ENCODE measurements at regions not wholly inside any gene's neighbourhood (a gene's known extent, or its start where the extent isn't known, plus 50 kb on each side); places are given as distances from the start of the nearest gene placed in this dataset.

DNA sequence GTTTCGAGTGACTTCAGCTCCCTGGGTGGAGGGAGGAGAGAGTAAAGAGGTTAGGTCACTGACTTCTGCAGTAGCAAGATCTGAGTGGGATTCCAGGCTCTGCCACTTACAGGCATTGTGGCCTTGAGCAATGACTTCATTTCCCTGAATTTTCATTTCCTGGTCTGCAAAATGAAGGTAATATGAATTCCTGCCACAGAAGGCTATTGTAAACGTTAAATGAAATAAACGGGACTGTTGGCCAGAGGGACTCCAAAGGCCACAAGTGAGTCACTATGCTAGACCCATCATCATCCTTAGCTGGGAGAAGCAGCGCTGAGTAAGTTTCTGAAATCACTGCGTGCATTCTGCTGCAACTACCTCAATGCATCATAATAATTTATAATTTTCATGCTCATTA lies 807.8 kb downstream of the AACS start:
- H3K27me3 Mint-ChIP-seq = no peaks in the 10 kb centered on the region
- TF ChIP-seq CTCF (IDR thresholded peaks at IDR 0.05) = no peak
- no peaks in the 10 kb centered on the region for H3K4me1 Mint-ChIP-seq (ENCODE audit: low read depth)
- no peak overlapping the region for H3K27ac Mint-ChIP-seq
- H3K4me3 Mint-ChIP-seq = no peak overlapping the region
- ChIA-PET POLR2A (no interaction called here), CTCF (no interaction called here)
- no peak for ATAC-seq
- no peaks in the 10 kb centered on the region for H3K36me3 Mint-ChIP-seq (ENCODE audit: low read depth)
- no peak for DNase-seq
- intact Hi-C loops (cut with micrococcal nuclease) = no loop called here
- peaks cover 3% of the 10 kb centered on the region for H3K9me3 Mint-ChIP-seq

- no peak overlapping the region for H3K27ac Mint-ChIP-seq
- no peak for TF ChIP-seq CTCF (IDR thresholded peaks at IDR 0.05)
- H3K4me3 Mint-ChIP-seq = no peak overlapping the region
- no peaks in the 10 kb centered on the region for H3K27me3 Mint-ChIP-seq
- H3K36me3 Mint-ChIP-seq (ENCODE audit: low read depth) = no peaks in the 10 kb centered on the region
- POLR2A ChIA-PET = no interaction called here
- peaks cover 5% of the 10 kb centered on the region for H3K9me3 Mint-ChIP-seq
- DNase-seq = no peak
- intact Hi-C loops (cut with micrococcal nuclease) = no loop called here
- CTCF ChIA-PET = no interaction called here
- no peaks in the 10 kb centered on the region for H3K4me1 Mint-ChIP-seq (ENCODE audit: low read depth)
- no peak for ATAC-seq
Observed at GRCh38 chr12:125878483-125878882, 813.2 kb downstream of the AACS start.

- CTCF ChIA-PET = no interaction called here
- Mint-ChIP-seq H3K4me1 (ENCODE audit: low read depth) (no peaks in the 10 kb centered on the region), H3K27me3 (no peaks in the 10 kb centered on the region), H3K27ac (no peak overlapping the region), H3K36me3 (ENCODE audit: low read depth) (no peaks in the 10 kb centered on the region), H3K9me3 (peaks cover 3% of the 10 kb centered on the region), H3K4me3 (no peak overlapping the region)
- no peak for DNase-seq
- no peak for TF ChIP-seq CTCF (IDR thresholded peaks at IDR 0.05)
- ATAC-seq = no peak
- intact Hi-C loops (cut with micrococcal nuclease) = no loop called here
- POLR2A ChIA-PET = no interaction called here
Observed at GRCh38 chr12:125882141-125882540, 816.9 kb downstream of the AACS start.

DNA sequence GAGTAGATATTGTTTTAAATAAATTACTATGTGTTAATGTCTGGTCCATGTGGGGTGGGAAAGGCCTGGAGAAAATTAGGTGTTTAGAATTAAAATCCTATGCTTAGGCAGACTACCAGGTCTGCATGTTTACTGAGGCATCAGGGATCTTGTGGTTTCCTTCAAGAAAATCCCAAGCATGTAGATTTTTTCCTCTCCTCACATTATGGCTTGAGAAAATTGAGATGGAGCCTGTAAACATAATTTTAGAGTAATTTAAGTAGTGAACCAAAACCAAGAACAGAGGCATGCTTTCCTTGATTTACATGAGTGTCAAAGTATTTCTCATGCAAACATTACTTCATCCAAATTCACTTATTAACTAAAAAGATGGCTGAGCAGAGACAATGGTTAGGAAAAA lies 823.7 kb downstream of the AACS start:
- H3K27ac Mint-ChIP-seq = no peak overlapping the region
- intact Hi-C loops (cut with micrococcal nuclease) = no loop called here
- no peaks in the 10 kb centered on the region for H3K36me3 Mint-ChIP-seq (ENCODE audit: low read depth)
- H3K9me3 Mint-ChIP-seq = peaks cover 3% of the 10 kb centered on the region
- POLR2A ChIA-PET = no interaction called here
- H3K4me1 Mint-ChIP-seq (ENCODE audit: low read depth) = no peaks in the 10 kb centered on the region
- no peak for TF ChIP-seq CTCF (IDR thresholded peaks at IDR 0.05)
- CTCF ChIA-PET = no interaction called here
- DNase-seq (no peak), ATAC-seq (no peak)
- H3K4me3 Mint-ChIP-seq = no peak overlapping the region
- no peaks in the 10 kb centered on the region for H3K27me3 Mint-ChIP-seq

- ChIA-PET CTCF (no interaction called here), POLR2A (no interaction called here)
- H3K27ac Mint-ChIP-seq = no peak overlapping the region
- DNase-seq (no peak), ATAC-seq (no peak)
- H3K4me1 Mint-ChIP-seq (ENCODE audit: low read depth) = no peaks in the 10 kb centered on the region
- no peak overlapping the region for H3K4me3 Mint-ChIP-seq
- no peaks in the 10 kb centered on the region for H3K36me3 Mint-ChIP-seq (ENCODE audit: low read depth)
- intact Hi-C loops (cut with micrococcal nuclease) = no loop called here
- H3K9me3 Mint-ChIP-seq = peaks cover 3% of the 10 kb centered on the region
- no peak for TF ChIP-seq CTCF (IDR thresholded peaks at IDR 0.05)
- H3K27me3 Mint-ChIP-seq = no peaks in the 10 kb centered on the region
Observed at GRCh38 chr12:125889742-125890141, 824.5 kb downstream of the AACS start.
